OCI-LY7 (cell line): ENCODE measurements at regions not wholly inside any gene's neighbourhood (a gene's known extent, or its start where the extent isn't known, plus 50 kb on each side); places are given as distances from the start of the nearest gene placed in this dataset.

Experiments
- BruUV-seq: library from RNA; stranded (reverse); fragments of 400-500 nt; replicated peaks from 2 replicates; lab custom pipeline; 2021; lab: Mats Ljungman, UMichigan
- CTCF ChIA-PET: fragments of 300-600 bp; sonication (Branson Sonifier 250); formaldehyde crosslinking; loops from one replicate; lab custom pipeline; 2022; ENCODE audit warnings: antibody characterized with exemption; ENCODE audit not compliant: unreplicated experiment; lab: Charles Lee
- POLR2A ChIA-PET: fragments of 300-600 bp; sonication (Branson Sonifier 250); formaldehyde crosslinking; loops from one replicate; lab custom pipeline; 2022; ENCODE audit warnings: antibody characterized with exemption; lab: Charles Lee
- DNase-seq: peaks from one replicate; pipeline ENCODE4 v3.0.0-alpha.2; 2015; ENCODE audit warnings: low spot score
- H2AFZ ChIP-seq: fragments of 200-600 bp; sonication (generic), shearing (Covaris generic); 2 replicates; pipeline ENCODE4 v1.6.1; 2014; ENCODE audit warnings: mild to moderate bottlenecking, antibody characterized with exemption, low read length, moderate library complexity
- H3K27ac ChIP-seq: fragments of 200-600 bp; sonication (generic); 2 replicates; pipeline ENCODE4 v1.5.1; 2014; ENCODE audit warnings: mixed run types, low read depth, mild to moderate bottlenecking, moderate library complexity, low read length, inconsistent platforms; ENCODE audit not compliant: poor library complexity, severe bottlenecking
- H3K36me3 ChIP-seq: fragments of 200-600 bp; sonication (generic); 2 replicates; pipeline ENCODE4 v1.6.1; 2014; ENCODE audit warnings: mild to moderate bottlenecking, antibody characterized with exemption, low read length, moderate library complexity, mixed read lengths; ENCODE audit not compliant: insufficient read depth
- H3K4me1 ChIP-seq: fragments of 200-600 bp; sonication (generic); 2 replicates; pipeline ENCODE4 v1.5.1; 2014; ENCODE audit warnings: mild to moderate bottlenecking, low read length; ENCODE audit not compliant: insufficient read depth, poor library complexity, severe bottlenecking
- H3K4me2 ChIP-seq: fragments of 200-600 bp; sonication (generic); 2 replicates; pipeline ENCODE4 v1.6.1; 2014; ENCODE audit warnings: mild to moderate bottlenecking, low read length
- H3K4me3 ChIP-seq: fragments of 200-600 bp; sonication (generic); 2 replicates; pipeline ENCODE4 v1.5.1; 2014; ENCODE audit warnings: mild to moderate bottlenecking, low read depth, low read length; ENCODE audit not compliant: poor library complexity, severe bottlenecking
- H3K79me2 ChIP-seq: fragments of 200-600 bp; sonication (generic); 2 replicates; pipeline ENCODE4 v1.6.1; 2016; ENCODE audit warnings: low read depth, mild to moderate bottlenecking, low read length, moderate library complexity, mixed read lengths; ENCODE audit not compliant: insufficient read depth
- H3K9me2 ChIP-seq: fragments of 200-600 bp; sonication (generic); 2 replicates; pipeline ENCODE4 v1.6.1; 2016; ENCODE audit warnings: mild to moderate bottlenecking, low read length, mixed read lengths; ENCODE audit not compliant: insufficient read depth
- H3K9me3 ChIP-seq: fragments of 200-600 bp; sonication (generic); 2 replicates; pipeline ENCODE4 v1.6.1; 2014; ENCODE audit warnings: mild to moderate bottlenecking, mixed run types, low read length, mixed read lengths
- H4K20me1 ChIP-seq: fragments of 200-600 bp; sonication (generic); 2 replicates; pipeline ENCODE4 v1.6.1; 2014; ENCODE audit warnings: mild to moderate bottlenecking, antibody characterized with exemption, low read length, moderate library complexity, mixed read lengths; ENCODE audit not compliant: insufficient read depth
- EZH2phosphoT487 ChIP-seq: fragments of 200-600 bp; sonication (generic); IDR thresholded peaks from 2 replicates; pipeline ENCODE4 v1.6.1; 2018; ENCODE audit warnings: low read depth, borderline replicate concordance, mild to moderate bottlenecking, mixed run types, antibody characterized with exemption, low read length, moderate library complexity, mixed read lengths
- intact Hi-C: fragments of 100-400 bp; cut with micrococcal nuclease; formaldehyde crosslinking; loops from one replicate; pipeline ENCODE4 v1.10.0; 2022; ENCODE audit not compliant: unreplicated experiment
- TF ChIP-seq, protein P1 (sequence below): fragments of 200-600 bp; sonication (generic); conservative IDR thresholded peaks from 2 replicates; pipeline ENCODE4 v1.5.1; 2014; ENCODE audit warnings: mild to moderate bottlenecking, antibody characterized with exemption, low read length, moderate library complexity, mixed read lengths

DNA sequence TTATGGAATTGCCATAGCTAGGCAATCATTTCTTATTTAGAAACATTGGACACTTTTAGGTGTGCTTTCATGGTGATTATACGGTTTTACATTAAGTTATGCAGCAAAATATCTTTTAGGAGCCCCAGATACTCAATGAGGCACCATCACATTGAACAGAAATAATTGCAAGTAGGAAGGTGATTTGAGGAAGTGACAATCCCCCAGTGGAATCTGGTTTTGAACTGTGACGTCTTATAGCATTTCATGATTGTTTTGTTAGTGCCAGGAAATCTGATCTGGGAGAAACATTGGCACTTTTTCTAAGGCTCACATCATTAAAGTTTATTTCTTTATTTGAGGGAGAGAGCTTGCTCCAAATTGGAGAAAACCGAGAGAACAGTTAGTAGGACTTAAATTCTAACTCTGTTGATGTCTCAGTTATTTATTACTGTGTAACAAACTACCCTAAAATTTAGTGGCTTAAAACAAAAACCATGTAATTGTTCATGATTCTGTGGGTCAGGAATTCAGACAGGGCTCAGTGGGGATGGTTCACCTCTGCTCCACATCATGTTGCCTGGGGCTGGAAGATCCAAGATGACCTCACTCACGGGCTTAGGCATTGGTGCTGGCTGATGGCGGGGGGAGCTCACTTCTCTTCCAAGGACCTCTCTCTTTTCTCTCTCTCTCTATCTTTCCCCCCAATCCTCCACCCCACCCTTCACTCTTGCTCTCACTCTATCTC lies 78.2 kb upstream of the STEAP1B start:
- CTCF ChIA-PET, result no interaction called here
- no peaks in the 10 kb centered on the region for H4K20me1 ChIP-seq
- H3K36me3 ChIP-seq, result no peaks in the 10 kb centered on the region
- intact Hi-C loops, result no loop called here
- no peak overlapping the region for H3K4me3 ChIP-seq
- POLR2A ChIA-PET, result interaction anchor here (1.6 kb wide), 1 partner anchor 13 kb away, joined by 3 read pairs; no protein-coding TSS in a partner anchor
- no TSS peak for BruUV-seq
- DNase-seq, result no peak
- H2AFZ ChIP-seq, result no peak overlapping the region
- no peaks in the 10 kb centered on the region for H3K9me2 ChIP-seq
- H3K27ac ChIP-seq, result no peak overlapping the region
- no peaks in the 10 kb centered on the region for H3K4me1 ChIP-seq
- H3K9me3 ChIP-seq, result no peaks in the 10 kb centered on the region
- TF ChIP-seq, protein P1, sequence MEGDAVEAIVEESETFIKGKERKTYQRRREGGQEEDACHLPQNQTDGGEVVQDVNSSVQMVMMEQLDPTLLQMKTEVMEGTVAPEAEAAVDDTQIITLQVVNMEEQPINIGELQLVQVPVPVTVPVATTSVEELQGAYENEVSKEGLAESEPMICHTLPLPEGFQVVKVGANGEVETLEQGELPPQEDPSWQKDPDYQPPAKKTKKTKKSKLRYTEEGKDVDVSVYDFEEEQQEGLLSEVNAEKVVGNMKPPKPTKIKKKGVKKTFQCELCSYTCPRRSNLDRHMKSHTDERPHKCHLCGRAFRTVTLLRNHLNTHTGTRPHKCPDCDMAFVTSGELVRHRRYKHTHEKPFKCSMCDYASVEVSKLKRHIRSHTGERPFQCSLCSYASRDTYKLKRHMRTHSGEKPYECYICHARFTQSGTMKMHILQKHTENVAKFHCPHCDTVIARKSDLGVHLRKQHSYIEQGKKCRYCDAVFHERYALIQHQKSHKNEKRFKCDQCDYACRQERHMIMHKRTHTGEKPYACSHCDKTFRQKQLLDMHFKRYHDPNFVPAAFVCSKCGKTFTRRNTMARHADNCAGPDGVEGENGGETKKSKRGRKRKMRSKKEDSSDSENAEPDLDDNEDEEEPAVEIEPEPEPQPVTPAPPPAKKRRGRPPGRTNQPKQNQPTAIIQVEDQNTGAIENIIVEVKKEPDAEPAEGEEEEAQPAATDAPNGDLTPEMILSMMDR, result no peak
- no peak for TF ChIP-seq EZH2phosphoT487
- no peaks in the 10 kb centered on the region for H3K79me2 ChIP-seq
- no peak overlapping the region for H3K4me2 ChIP-seq

DNA sequence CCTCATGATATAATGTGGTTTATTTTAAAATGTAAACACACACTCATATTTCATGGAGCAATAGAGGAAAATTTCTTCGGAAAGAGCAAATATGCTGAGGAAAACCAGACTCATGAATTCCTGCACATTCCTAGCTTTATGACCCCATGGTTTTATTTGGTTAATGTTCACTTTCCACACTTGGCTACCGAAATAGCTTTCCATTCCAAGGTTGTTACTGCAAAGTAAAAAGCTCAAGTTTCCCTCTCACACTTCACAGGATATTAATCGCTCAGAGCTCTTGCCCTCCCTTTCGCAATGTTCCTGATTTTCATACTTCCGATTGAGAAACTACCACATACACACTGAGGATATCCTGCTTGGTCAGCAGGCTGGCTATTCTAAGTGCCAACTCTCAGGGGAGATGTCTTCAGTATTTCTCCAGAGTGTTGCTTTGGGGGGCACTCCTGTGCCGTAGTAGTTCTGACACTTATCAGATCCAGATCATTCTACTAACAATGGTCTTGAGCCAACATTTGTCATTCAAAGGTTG lies 77.5 kb upstream of the STEAP1B start:
- POLR2A ChIA-PET, result interaction anchor here (0.6 to 1.6 kb wide), 3 partner anchors 9 to 497 kb away, joined by 3 to 4 read pairs (median 4); no protein-coding TSS in a partner anchor
- Histone ChIP-seq H3K4me2 (no peak overlapping the region), H3K79me2 (no peaks in the 10 kb centered on the region), H3K9me2 (no peaks in the 10 kb centered on the region), H3K36me3 (no peaks in the 10 kb centered on the region), H4K20me1 (no peaks in the 10 kb centered on the region), H3K4me1 (no peaks in the 10 kb centered on the region), H3K4me3 (no peak overlapping the region), H2AFZ (no peak overlapping the region), H3K9me3 (no peaks in the 10 kb centered on the region), H3K27ac (no peak overlapping the region)
- no peak for DNase-seq
- CTCF ChIA-PET, result no interaction called here
- TF ChIP-seq, protein P1, result no peak
- no peak for TF ChIP-seq EZH2phosphoT487
- no TSS peak for BruUV-seq
- intact Hi-C loops, result no loop called here
